C1 segment of cervical spinal cord (tissue), 14 donors: ENCODE measurements at regions not wholly inside any gene's neighbourhood (a gene's known extent, or its start where the extent isn't known, plus 50 kb on each side); places are given as distances from the start of the nearest gene placed in this dataset.

Experiments
- DNase-seq, 14 donors: peaks; one replicate each; lab custom pipeline; 2025; lab: John Stamatoyannopoulos, UW

GRCh38 chr5:10853154-10853553, 92.1 kb upstream of the DAP start:
- no peak for DNase-seq

GRCh38 chr5:10849278-10849677, 88.2 kb upstream of the DAP start:
- DNase-seq = no peak

- no peak for DNase-seq
These were observed 83.0 kb upstream of the DAP start for GRCh38 chr5:10844016-10844415.

- no peak for DNase-seq
These were observed 81.8 kb upstream of the DAP start for GRCh38 chr5:10842823-10843222.

- DNase-seq = no peak
These were observed 79.0 kb upstream of the DAP start for GRCh38 chr5:10839916-10840599.

- no peak for DNase-seq
These were observed 78.1 kb upstream of the DAP start for GRCh38 chr5:10839118-10839517.

GRCh38 chr5:10838038-10838437, 77.0 kb upstream of the DAP start:
- no peak for DNase-seq

GRCh38 chr5:10836986-10837385, 76.0 kb upstream of the DAP start:
- DNase-seq = no peak

GRCh38 chr5:10834695-10835094, 73.7 kb upstream of the DAP start:
- DNase-seq = no peak

- no peak for DNase-seq
These were observed 72.0 kb upstream of the DAP start for GRCh38 chr5:10832987-10833386.

- no peak for DNase-seq
These were observed 71.4 kb upstream of the DAP start for GRCh38 chr5:10832421-10832820.

- no peak for DNase-seq
These were observed 70.4 kb upstream of the DAP start for GRCh38 chr5:10831419-10831818.

- DNase-seq = no peak
These were observed 67.2 kb upstream of the DAP start for GRCh38 chr5:10828241-10828640.

- DNase-seq = no peak
These were observed 66.5 kb upstream of the DAP start for GRCh38 chr5:10827571-10827970.

- no peak for DNase-seq
These were observed 65.9 kb upstream of the DAP start for GRCh38 chr5:10826971-10827370.

GRCh38 chr5:10825897-10826644, 65.0 kb upstream of the DAP start:
- no peak for DNase-seq

- no peak for DNase-seq
These were observed 51.2 kb upstream of the DAP start for GRCh38 chr5:10812218-10812617.
